A549 (cell line): ENCODE measurements at regions not wholly inside any gene's neighbourhood (a gene's known extent, or its start where the extent isn't known, plus 50 kb on each side); places are given as distances from the start of the nearest gene placed in this dataset.

Source experiments
- ATAC-seq, 2 experiments: fragments of 200-7000 bp in 1 of 2; fragments of >200 bp in 1 of 2; cut with Nextera tagmentation in 1 of 2; cut with Tn5 transposase in 1 of 2; 3 replicates each; pipeline versions ENCODE4 v1.8.0 to v1.9.1; 2018 to 2020; ENCODE audit warnings: mild to moderate bottlenecking in 1 of 2, moderate library complexity in 1 of 2
- CTCF ChIA-PET: fragments of 300-600 bp; sonication (Branson Sonifier 250); formaldehyde crosslinking; extraction: SDS; loops from one replicate; lab custom pipeline; 2021; ENCODE audit warnings: antibody characterized with exemption, inconsistent platforms; lab: Yijun Ruan, JAX
- POLR2A ChIA-PET: fragments of 350-600 bp; formaldehyde crosslinking; extraction: SDS; loops from one replicate; lab custom pipeline; 2021; ENCODE audit warnings: antibody characterized with exemption, inconsistent platforms; lab: Yijun Ruan, JAX
- DNase-seq, 2 experiments: peaks; one replicate each; pipeline versions ENCODE4 v3.0.0 to v3.0.0-alpha.2; 2011 to 2016; ENCODE audit warnings: low read depth in 1 of 2, low spot score in 1 of 2
- FAIRE-seq: peaks from 2 replicates; lab custom pipeline; 2011; peaks lifted over from hg19 to GRCh38; lab: Jason Lieb, UNC
- H3K27ac ChIP-seq, 2 experiments: fragments of >200 bp; sonication (Bioruptor Twin); formaldehyde crosslinking; 3 replicates each; pipeline ENCODE4 v1.5.1; 2016 to 2017
- H3K4me1 ChIP-seq: fragments of >200 bp; sonication (Bioruptor Twin); formaldehyde crosslinking; 3 replicates; pipeline ENCODE4 v1.6.1; 2016
- H3K4me2 ChIP-seq: fragments of >200 bp; sonication (Bioruptor Twin); formaldehyde crosslinking; 3 replicates; pipeline ENCODE4 v1.6.1; 2016
- H3K4me3 ChIP-seq: fragments of >200 bp; sonication (Bioruptor Twin); formaldehyde crosslinking; 3 replicates; pipeline ENCODE4 v1.5.1; 2016
- H3K9me3 ChIP-seq: fragments of >200 bp; sonication (Bioruptor Twin); formaldehyde crosslinking; 3 replicates; pipeline ENCODE4 v1.6.1; 2016
- BHLHE40 ChIP-seq: IDR thresholded peaks from 2 replicates; pipeline ENCODE4 v1.6.1; 2012; ENCODE audit warnings: low read depth, low read length, inconsistent platforms
- CBX8 ChIP-seq: fragments of 200-600 bp; sonication (generic); IDR thresholded peaks from 2 replicates; pipeline ENCODE4 v1.6.1; 2016
- CHD2 ChIP-seq: fragments of 150-350 bp; IDR thresholded peaks from 2 replicates; pipeline ENCODE4 v1.6.1; 2014; ENCODE audit warnings: low read length; ENCODE audit not compliant: partially characterized antibody
- EP300 ChIP-seq, 2 experiments: fragments of >200 bp; sonication (Bioruptor Twin); formaldehyde crosslinking; IDR thresholded peaks; 2 replicates in 1 of 2; 3 replicates in 1 of 2; pipeline ENCODE4 v1.6.1; 2016 to 2017
- FOSB ChIP-seq: fragments of 250-450 bp; sonication (Bioruptor Pico); IDR thresholded peaks from 2 replicates; pipeline ENCODE4 v1.5.0; 2020; ENCODE audit warnings: mild to moderate bottlenecking, moderate library complexity
- FOXS1 ChIP-seq: fragments of 250-450 bp; sonication (Bioruptor Pico); IDR thresholded peaks from 2 replicates; pipeline ENCODE4 v1.5.0; 2020; ENCODE audit warnings: mild to moderate bottlenecking, moderate library complexity
- HOXA7 ChIP-seq: fragments of 250-450 bp; sonication (Bioruptor Pico); IDR thresholded peaks from 2 replicates; pipeline ENCODE4 v1.5.0; 2020; ENCODE audit warnings: mild to moderate bottlenecking, moderate library complexity
- HOXB13 ChIP-seq: fragments of 250-450 bp; sonication (Bioruptor Pico); IDR thresholded peaks from 2 replicates; pipeline ENCODE4 v1.5.0; 2020; ENCODE audit warnings: low read depth, mild to moderate bottlenecking, moderate library complexity
- MAFK ChIP-seq: fragments of 450-650 bp; IDR thresholded peaks from 2 replicates; pipeline ENCODE4 v1.6.1; 2014; ENCODE audit not compliant: partially characterized antibody
- MAZ ChIP-seq: fragments of 150-350 bp; IDR thresholded peaks from 2 replicates; pipeline ENCODE4 v1.6.1; 2014; ENCODE audit warnings: antibody characterized with exemption, low read depth, low read length, borderline replicate concordance
- MYC ChIP-seq: IDR thresholded peaks from 2 replicates; pipeline ENCODE4 v1.6.1; 2012; ENCODE audit warnings: mild to moderate bottlenecking, inconsistent platforms, low read length, improper control_type of control experiment, borderline replicate concordance
- PHF8 ChIP-seq: fragments of 200-600 bp; sonication (generic); IDR thresholded peaks from 2 replicates; pipeline ENCODE4 v1.6.1; 2016; ENCODE audit warnings: low read depth, mild to moderate bottlenecking, antibody characterized with exemption, moderate library complexity, borderline replicate concordance
- POLR2A ChIP-seq: IDR thresholded peaks from 2 replicates; pipeline ENCODE4 v1.6.1; 2012; ENCODE audit warnings: mild to moderate bottlenecking, low read length
- RAD21 ChIP-seq, 2 experiments: fragments of >200 bp in 1 of 2; sonication (Bioruptor Twin) in 1 of 2; formaldehyde crosslinking in 1 of 2; IDR thresholded peaks in 1 of 2; conservative IDR thresholded peaks in 1 of 2; 2 replicates in 1 of 2; 3 replicates in 1 of 2; pipeline ENCODE4 v1.6.1; 2012 to 2018; ENCODE audit warnings: inconsistent platforms in 1 of 2
- RNF2 ChIP-seq: fragments of 200-600 bp; sonication (generic); IDR thresholded peaks from 2 replicates; pipeline ENCODE4 v1.6.1; 2016; ENCODE audit warnings: low read depth, mild to moderate bottlenecking, antibody characterized with exemption, moderate library complexity, borderline replicate concordance
- SREBF2 ChIP-seq: fragments of 450-650 bp; IDR thresholded peaks from 2 replicates; pipeline ENCODE4 v1.6.1; 2014; ENCODE audit warnings: mild to moderate bottlenecking, moderate library complexity
- ZC3H11A ChIP-seq: fragments of 450-650 bp; IDR thresholded peaks from 2 replicates; pipeline ENCODE4 v1.6.1; 2014; ENCODE audit warnings: antibody characterized with exemption, mild to moderate bottlenecking
- ZSCAN20 ChIP-seq: fragments of 250-450 bp; sonication (Bioruptor Pico); IDR thresholded peaks from 2 replicates; pipeline ENCODE4 v1.8.0; 2022; ENCODE audit warnings: mild to moderate bottlenecking, moderate library complexity
- WGBS: methylation state at CpG from one replicate; pipeline ENCODE4 v1.1.6; 2017; ENCODE audit errors: missing lambda C conversion rate; 5-methylcytosine and 5-hydroxymethylcytosine counted together
- TF ChIP-seq, protein P1 (sequence below): fragments of 250-450 bp; sonication (Bioruptor Pico); IDR thresholded peaks from 2 replicates; pipeline ENCODE4 v1.5.0; 2021; ENCODE audit warnings: mild to moderate bottlenecking, moderate library complexity, borderline replicate concordance
- TF ChIP-seq, protein P2 (sequence below): fragments of >200 bp; sonication (Bioruptor Twin); formaldehyde crosslinking; IDR thresholded peaks from 3 replicates; pipeline ENCODE4 v1.5.1; 2016
- TF ChIP-seq, protein P3 (sequence below): fragments of 250-450 bp; sonication (Bioruptor Pico); IDR thresholded peaks from 2 replicates; pipeline ENCODE4 v1.5.0; 2020; ENCODE audit warnings: low read depth, mild to moderate bottlenecking, moderate library complexity
- TF ChIP-seq, protein P4 (sequence below): fragments of 150-350 bp; IDR thresholded peaks from 2 replicates; pipeline ENCODE4 v1.6.1; 2014; ENCODE audit warnings: low read depth, mild to moderate bottlenecking, low read length
- TF ChIP-seq, protein P5 (sequence below): IDR thresholded peaks from 2 replicates; pipeline ENCODE4 v1.6.1; 2012; ENCODE audit warnings: low read depth, borderline replicate concordance

DNA sequence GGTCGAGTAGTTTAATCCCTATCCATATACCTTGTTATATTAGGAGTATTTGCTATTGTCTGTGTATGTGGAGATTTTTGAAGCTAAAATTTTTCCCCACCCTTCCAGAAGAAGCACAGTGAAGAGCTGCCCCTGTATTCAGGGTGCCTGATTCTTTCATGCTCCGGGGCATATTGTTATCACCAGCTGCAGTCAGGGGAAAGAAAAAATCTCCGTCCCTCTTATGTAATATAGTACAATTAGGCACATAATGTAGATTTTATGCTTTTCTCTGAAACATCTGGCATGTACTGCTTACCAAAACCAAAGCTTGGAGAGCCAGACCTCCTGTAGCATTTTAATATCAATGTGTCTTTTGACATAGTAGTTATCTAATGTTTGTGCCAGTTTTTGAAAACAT lies 214.9 kb upstream of the EDNRB start:
- CTCF ChIA-PET, result no interaction called here
- no peak for FAIRE-seq
- H3K4me3 ChIP-seq, result no peak overlapping the region

DNA sequence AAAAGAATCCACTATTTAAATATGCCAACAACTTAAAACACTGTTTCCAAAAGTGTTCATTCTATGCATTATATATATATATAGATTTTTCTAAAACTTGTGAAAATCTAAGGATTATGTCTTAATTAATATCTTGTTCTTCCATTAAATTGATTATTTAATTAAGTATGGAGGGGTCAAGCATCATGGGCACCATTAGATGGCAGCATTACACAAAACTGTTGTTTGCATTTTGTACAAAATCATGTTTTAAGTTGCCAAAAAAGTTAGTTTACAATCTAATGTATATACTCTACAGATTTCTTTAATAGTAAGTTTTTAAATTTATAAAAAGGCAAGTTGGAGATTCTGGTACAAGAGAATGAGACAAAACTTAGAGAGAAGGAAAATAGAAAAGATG lies 213.2 kb upstream of the EDNRB start:
- TF ChIP-seq EP300 (IDR thresholded peaks at IDR 0.05), result no peak
- TF ChIP-seq POLR2A, result no peak
- no peak for TF ChIP-seq MYC
- TF ChIP-seq CBX8, result no peak
- TF ChIP-seq ZC3H11A, result no peak
- TF ChIP-seq RAD21 (conservative IDR thresholded peaks at IDR 0.05 in 1 of 2, IDR thresholded peaks at IDR 0.05 in 1 of 2), result 0 out of 5 replicates have a peak, but pooled peaks have one; percentile 7 to 11
- TF ChIP-seq, protein P1, sequence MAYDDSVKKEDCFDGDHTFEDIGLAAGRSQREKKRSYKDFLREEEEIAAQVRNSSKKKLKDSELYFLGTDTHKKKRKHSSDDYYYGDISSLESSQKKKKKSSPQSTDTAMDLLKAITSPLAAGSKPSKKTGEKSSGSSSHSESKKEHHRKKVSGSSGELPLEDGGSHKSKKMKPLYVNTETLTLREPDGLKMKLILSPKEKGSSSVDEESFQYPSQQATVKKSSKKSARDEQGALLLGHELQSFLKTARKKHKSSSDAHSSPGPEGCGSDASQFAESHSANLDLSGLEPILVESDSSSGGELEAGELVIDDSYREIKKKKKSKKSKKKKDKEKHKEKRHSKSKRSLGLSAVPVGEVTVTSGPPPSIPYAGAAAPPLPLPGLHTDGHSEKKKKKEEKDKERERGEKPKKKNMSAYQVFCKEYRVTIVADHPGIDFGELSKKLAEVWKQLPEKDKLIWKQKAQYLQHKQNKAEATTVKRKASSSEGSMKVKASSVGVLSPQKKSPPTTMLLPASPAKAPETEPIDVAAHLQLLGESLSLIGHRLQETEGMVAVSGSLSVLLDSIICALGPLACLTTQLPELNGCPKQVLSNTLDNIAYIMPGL, result no peak
- no peak for TF ChIP-seq ZSCAN20 (CRISPR knock-in tag)
- TF ChIP-seq, protein P2, sequence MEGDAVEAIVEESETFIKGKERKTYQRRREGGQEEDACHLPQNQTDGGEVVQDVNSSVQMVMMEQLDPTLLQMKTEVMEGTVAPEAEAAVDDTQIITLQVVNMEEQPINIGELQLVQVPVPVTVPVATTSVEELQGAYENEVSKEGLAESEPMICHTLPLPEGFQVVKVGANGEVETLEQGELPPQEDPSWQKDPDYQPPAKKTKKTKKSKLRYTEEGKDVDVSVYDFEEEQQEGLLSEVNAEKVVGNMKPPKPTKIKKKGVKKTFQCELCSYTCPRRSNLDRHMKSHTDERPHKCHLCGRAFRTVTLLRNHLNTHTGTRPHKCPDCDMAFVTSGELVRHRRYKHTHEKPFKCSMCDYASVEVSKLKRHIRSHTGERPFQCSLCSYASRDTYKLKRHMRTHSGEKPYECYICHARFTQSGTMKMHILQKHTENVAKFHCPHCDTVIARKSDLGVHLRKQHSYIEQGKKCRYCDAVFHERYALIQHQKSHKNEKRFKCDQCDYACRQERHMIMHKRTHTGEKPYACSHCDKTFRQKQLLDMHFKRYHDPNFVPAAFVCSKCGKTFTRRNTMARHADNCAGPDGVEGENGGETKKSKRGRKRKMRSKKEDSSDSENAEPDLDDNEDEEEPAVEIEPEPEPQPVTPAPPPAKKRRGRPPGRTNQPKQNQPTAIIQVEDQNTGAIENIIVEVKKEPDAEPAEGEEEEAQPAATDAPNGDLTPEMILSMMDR, result peak; percentile 20; the same call in 2 of the 3 replicates
- TF ChIP-seq CHD2, result no peak
- TF ChIP-seq SREBF2, result no peak
- TF ChIP-seq BHLHE40, result no peak
- TF ChIP-seq, protein P3, sequence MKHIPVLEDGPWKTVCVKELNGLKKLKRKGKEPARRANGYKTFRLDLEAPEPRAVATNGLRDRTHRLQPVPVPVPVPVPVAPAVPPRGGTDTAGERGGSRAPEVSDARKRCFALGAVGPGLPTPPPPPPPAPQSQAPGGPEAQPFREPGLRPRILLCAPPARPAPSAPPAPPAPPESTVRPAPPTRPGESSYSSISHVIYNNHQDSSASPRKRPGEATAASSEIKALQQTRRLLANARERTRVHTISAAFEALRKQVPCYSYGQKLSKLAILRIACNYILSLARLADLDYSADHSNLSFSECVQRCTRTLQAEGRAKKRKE, result no peak
- no peak for TF ChIP-seq MAZ
- H3K9me3 ChIP-seq, result no peaks in the 10 kb centered on the region
- no peak overlapping the region for H3K27ac ChIP-seq
- no peak for FAIRE-seq
- no peak for ATAC-seq
- no peak overlapping the region for H3K4me2 ChIP-seq
- H3K4me3 ChIP-seq, result no peak overlapping the region
- H3K4me1 ChIP-seq, result no peaks in the 10 kb centered on the region
- CTCF ChIA-PET, result interaction anchor here (1.0 kb wide), 1 partner anchor 10 kb away, joined by 3 read pairs; no protein-coding TSS in a partner anchor
- DNase-seq, result no peak
- POLR2A ChIA-PET, result no interaction called here

More for the DNA sequence above, 214.9 kb upstream of the EDNRB start:
- Histone ChIP-seq H3K9me3 (no peaks in the 10 kb centered on the region), H3K4me1 (no peaks in the 10 kb centered on the region), H3K27ac (no peak overlapping the region), H3K4me2 (no peak overlapping the region)
- 3% methylated on average over 3 of the region's 3 CpGs for WGBS
- POLR2A ChIA-PET, result no interaction called here
- TF ChIP-seq, protein P4, sequence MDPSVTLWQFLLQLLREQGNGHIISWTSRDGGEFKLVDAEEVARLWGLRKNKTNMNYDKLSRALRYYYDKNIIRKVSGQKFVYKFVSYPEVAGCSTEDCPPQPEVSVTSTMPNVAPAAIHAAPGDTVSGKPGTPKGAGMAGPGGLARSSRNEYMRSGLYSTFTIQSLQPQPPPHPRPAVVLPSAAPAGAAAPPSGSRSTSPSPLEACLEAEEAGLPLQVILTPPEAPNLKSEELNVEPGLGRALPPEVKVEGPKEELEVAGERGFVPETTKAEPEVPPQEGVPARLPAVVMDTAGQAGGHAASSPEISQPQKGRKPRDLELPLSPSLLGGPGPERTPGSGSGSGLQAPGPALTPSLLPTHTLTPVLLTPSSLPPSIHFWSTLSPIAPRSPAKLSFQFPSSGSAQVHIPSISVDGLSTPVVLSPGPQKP, result no peak
- TF ChIP-seq ZSCAN20 (CRISPR knock-in tag) (no peak), HOXA7 (CRISPR knock-in tag) (no peak), MAFK (no peak), RNF2 (no peak), POLR2A (no peak), MAZ (no peak), FOSB (CRISPR knock-in tag) (no peak), PHF8 (no peak), MYC (no peak), HOXB13 (CRISPR knock-in tag) (no peak), FOXS1 (no peak)
- TF ChIP-seq, protein P3, result no peak
- TF ChIP-seq, protein P5, sequence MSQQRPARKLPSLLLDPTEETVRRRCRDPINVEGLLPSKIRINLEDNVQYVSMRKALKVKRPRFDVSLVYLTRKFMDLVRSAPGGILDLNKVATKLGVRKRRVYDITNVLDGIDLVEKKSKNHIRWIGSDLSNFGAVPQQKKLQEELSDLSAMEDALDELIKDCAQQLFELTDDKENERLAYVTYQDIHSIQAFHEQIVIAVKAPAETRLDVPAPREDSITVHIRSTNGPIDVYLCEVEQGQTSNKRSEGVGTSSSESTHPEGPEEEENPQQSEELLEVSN, result no peak
- DNase-seq (no peak), ATAC-seq (no peak)
